NB4 (cell line): ENCODE measurements at regions not wholly inside any gene's neighbourhood (a gene's known extent, or its start where the extent isn't known, plus 50 kb on each side); places are given as distances from the start of the nearest gene placed in this dataset.

Experiments used
- POLR2A ChIP-seq: IDR thresholded peaks from 2 replicates; pipeline ENCODE4 v1.6.1; 2011; ENCODE audit warnings: mild to moderate bottlenecking; ENCODE audit not compliant: insufficient read length; ENCODE audit errors: extremely low read depth
- TF ChIP-seq, protein P1 (sequence below): IDR thresholded peaks from one replicate; pipeline ENCODE4 v1.5.1; 2012; ENCODE audit warnings: low read depth, low read length
- TF ChIP-seq, protein P2 (sequence below): IDR thresholded peaks from 2 replicates; pipeline ENCODE4 v1.6.1; 2011; ENCODE audit warnings: low read depth, low read length

DNA sequence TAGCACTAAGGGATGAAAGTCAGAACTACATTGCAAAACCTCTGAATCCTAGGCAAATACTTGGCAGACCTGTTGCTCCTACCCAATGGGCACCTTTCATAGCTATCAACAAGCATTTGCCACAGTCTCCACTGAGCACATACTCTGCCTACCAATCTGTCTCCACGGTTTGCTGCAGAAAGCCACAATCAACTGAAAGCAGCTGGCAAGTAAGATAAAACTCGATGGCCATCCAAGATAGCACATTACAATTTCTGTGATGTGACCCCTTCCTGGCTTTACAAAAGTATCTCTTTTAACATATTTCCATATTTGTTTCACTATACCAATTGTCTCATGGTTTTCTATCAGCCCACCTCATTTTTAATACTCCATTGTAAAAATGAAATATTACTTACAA lies 1060.5 kb upstream of the INTU start:
- TF ChIP-seq, protein P1, sequence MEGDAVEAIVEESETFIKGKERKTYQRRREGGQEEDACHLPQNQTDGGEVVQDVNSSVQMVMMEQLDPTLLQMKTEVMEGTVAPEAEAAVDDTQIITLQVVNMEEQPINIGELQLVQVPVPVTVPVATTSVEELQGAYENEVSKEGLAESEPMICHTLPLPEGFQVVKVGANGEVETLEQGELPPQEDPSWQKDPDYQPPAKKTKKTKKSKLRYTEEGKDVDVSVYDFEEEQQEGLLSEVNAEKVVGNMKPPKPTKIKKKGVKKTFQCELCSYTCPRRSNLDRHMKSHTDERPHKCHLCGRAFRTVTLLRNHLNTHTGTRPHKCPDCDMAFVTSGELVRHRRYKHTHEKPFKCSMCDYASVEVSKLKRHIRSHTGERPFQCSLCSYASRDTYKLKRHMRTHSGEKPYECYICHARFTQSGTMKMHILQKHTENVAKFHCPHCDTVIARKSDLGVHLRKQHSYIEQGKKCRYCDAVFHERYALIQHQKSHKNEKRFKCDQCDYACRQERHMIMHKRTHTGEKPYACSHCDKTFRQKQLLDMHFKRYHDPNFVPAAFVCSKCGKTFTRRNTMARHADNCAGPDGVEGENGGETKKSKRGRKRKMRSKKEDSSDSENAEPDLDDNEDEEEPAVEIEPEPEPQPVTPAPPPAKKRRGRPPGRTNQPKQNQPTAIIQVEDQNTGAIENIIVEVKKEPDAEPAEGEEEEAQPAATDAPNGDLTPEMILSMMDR: no peak
- TF ChIP-seq POLR2A: no peak
- TF ChIP-seq, protein P2, sequence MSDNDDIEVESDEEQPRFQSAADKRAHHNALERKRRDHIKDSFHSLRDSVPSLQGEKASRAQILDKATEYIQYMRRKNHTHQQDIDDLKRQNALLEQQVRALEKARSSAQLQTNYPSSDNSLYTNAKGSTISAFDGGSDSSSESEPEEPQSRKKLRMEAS: no peak
